ENCODE measurements at regions not wholly inside any gene's neighbourhood (a gene's known extent, or its start where the extent isn't known, plus 50 kb on each side); places are given as distances from the start of the nearest gene placed in this dataset.

- H3K4me3 Mint-ChIP-seq = no peak overlapping the region
- no peaks in the 10 kb centered on the region for H3K36me3 Mint-ChIP-seq (ENCODE audit: low read depth)
- TF ChIP-seq CTCF (IDR thresholded peaks at IDR 0.05) = no peak
- intact Hi-C loops (cut with micrococcal nuclease) = no loop called here
- H3K27ac Mint-ChIP-seq = no peak overlapping the region
- CTCF ChIA-PET = no interaction called here
- ATAC-seq = no peak
- no peaks in the 10 kb centered on the region for H3K4me1 Mint-ChIP-seq (ENCODE audit: low read depth)
- POLR2A ChIA-PET = no interaction called here
- no peak for DNase-seq
- H3K9me3 Mint-ChIP-seq = peaks cover 2% of the 10 kb centered on the region
- H3K27me3 Mint-ChIP-seq = no peaks in the 10 kb centered on the region
These were observed 282.4 kb downstream of the MEIS1 start for GRCh38 chr2:66717218-66717905.

GRCh38 chr2:66717973-66718372 is 283.0 kb downstream of the MEIS1 start:
- Mint-ChIP-seq H3K4me1 (ENCODE audit: low read depth) (no peaks in the 10 kb centered on the region), H3K9me3 (peaks cover 4% of the 10 kb centered on the region), H3K27me3 (no peaks in the 10 kb centered on the region), H3K36me3 (ENCODE audit: low read depth) (no peaks in the 10 kb centered on the region), H3K27ac (no peak overlapping the region), H3K4me3 (no peak overlapping the region)
- no peak for DNase-seq
- ChIA-PET POLR2A (no interaction called here), CTCF (no interaction called here)
- intact Hi-C loops (cut with micrococcal nuclease) = no loop called here
- TF ChIP-seq CTCF (IDR thresholded peaks at IDR 0.05) = no peak
- no peak for ATAC-seq

DNA sequence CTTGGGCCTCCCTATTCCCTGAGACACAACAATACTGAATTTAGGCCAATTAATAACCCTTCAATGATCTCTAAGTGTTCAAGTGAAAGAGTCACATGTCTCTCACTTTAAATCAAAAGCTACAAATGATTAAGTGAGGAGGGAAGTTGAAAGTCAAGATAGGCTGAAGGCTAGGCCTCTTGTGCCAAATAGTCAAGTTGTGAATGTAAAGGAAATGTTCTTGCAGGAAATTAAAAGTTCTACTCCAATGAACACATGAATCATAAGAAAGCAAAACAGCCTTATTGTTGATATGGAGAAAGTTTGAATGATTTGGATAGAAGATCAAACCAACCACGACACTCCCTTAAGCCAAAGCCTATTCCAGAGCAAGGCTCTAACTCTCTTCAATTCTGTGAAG is 286.9 kb downstream of the MEIS1 start:
- TF ChIP-seq CTCF (IDR thresholded peaks at IDR 0.05) = no peak
- ATAC-seq (no peak), DNase-seq (no peak)
- ChIA-PET POLR2A (no interaction called here), CTCF (no interaction called here)
- intact Hi-C loops (cut with micrococcal nuclease) = no loop called here
- no peaks in the 10 kb centered on the region for H3K27me3 Mint-ChIP-seq
- no peak overlapping the region for H3K27ac Mint-ChIP-seq
- H3K4me1 Mint-ChIP-seq (ENCODE audit: low read depth) = no peaks in the 10 kb centered on the region
- no peaks in the 10 kb centered on the region for H3K36me3 Mint-ChIP-seq (ENCODE audit: low read depth)
- no peak overlapping the region for H3K4me3 Mint-ChIP-seq
- peaks cover 4% of the 10 kb centered on the region for H3K9me3 Mint-ChIP-seq

DNA sequence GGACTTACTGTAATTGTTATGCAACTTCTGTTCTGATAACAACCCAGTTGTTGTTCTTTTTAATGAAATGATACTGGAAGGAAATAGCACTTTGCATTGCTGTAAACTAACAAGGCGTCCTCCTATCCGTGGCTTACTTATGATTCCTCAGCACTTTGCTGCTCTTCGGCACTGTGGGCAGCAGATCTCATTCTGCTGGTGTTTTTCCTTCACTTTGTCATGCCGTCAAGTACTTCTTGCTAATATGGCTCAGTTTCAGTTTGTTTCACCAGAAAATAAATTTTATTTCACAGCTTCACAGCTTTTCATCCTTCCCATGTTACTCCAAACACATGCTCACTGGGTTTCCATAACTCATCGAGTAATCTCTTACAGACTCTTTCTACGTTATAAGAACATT is 289.3 kb downstream of the MEIS1 start:
- Mint-ChIP-seq H3K27me3 (no peaks in the 10 kb centered on the region), H3K4me1 (ENCODE audit: low read depth) (no peaks in the 10 kb centered on the region), H3K36me3 (ENCODE audit: low read depth) (no peaks in the 10 kb centered on the region), H3K27ac (no peak overlapping the region), H3K9me3 (peaks cover 4% of the 10 kb centered on the region), H3K4me3 (no peak overlapping the region)
- POLR2A ChIA-PET = no interaction called here
- no peak for TF ChIP-seq CTCF (IDR thresholded peaks at IDR 0.05)
- intact Hi-C loops (cut with micrococcal nuclease) = no loop called here
- CTCF ChIA-PET = no interaction called here
- no peak for ATAC-seq
- DNase-seq = no peak

DNA sequence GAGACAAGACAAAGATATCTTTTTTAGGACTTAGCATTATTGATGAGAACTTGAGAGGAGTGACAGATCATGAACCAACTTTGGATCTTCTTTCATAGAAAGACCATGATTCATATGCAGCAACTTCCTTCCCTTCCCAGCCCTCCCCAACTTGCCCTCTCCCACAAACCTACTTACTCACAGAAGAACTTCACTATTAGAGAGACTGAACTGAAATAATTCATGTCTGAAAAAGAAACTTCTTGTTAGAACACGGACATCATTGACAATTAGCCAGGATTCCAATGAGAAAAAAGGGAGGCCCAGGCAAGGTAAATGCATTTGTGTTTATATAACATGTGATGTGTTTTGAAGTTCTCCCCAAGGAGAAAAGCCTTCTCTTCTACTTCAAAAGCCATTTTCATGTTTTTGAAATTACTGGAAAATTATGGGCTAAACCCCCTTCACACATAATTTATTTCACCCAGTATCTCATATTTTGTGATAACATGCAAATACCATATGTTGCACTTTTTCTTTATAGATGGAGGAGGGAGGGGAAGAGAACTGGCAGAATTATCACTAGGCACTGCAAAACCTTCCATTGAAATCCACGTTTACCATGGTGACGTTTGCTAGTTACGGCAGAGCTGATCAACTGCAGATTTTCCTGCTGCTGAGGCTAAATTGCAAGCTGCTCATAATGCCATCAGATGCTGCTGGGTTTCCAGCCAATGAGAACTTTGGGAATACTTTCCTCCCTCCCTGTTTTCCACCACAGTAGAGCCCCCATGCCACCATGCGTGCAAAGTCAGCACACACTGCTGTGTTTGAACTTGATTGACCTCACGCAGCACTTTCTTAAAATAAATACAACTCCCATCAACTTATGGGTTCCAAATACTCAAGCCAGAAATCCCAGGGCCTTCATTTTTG is 294.7 kb downstream of the MEIS1 start:
- CTCF ChIA-PET = no interaction called here
- no peak for TF ChIP-seq CTCF (IDR thresholded peaks at IDR 0.05)
- no peaks in the 10 kb centered on the region for H3K27me3 Mint-ChIP-seq
- H3K4me1 Mint-ChIP-seq (ENCODE audit: low read depth) = no peaks in the 10 kb centered on the region
- ATAC-seq (no peak), DNase-seq (no peak)
- no peak overlapping the region for H3K27ac Mint-ChIP-seq
- no peaks in the 10 kb centered on the region for H3K9me3 Mint-ChIP-seq
- intact Hi-C loops (cut with micrococcal nuclease) = no loop called here
- H3K4me3 Mint-ChIP-seq = no peak overlapping the region
- POLR2A ChIA-PET = no interaction called here
- no peaks in the 10 kb centered on the region for H3K36me3 Mint-ChIP-seq (ENCODE audit: low read depth)

All from activated CD8-positive, alpha-beta T cell treated with anti-CD3 and anti-CD28 coated beads for 36 hours (primary cell).